Endothelial cell of umbilical vein (primary cell): ENCODE measurements at regions not wholly inside any gene's neighbourhood (a gene's known extent, or its start where the extent isn't known, plus 50 kb on each side); places are given as distances from the start of the nearest gene placed in this dataset.

Experiments used
- BruUV-seq: library from RNA; stranded (reverse); fragments of 400-500 nt; replicated peaks from 2 replicates; lab custom pipeline; 2021; lab: Mats Ljungman, UMichigan
- CTCF ChIA-PET: fragments of 300-600, 350-600 bp; sonication (Branson Sonifier 250); formaldehyde crosslinking; loops from one replicate; lab custom pipeline; 2021; ENCODE audit warnings: antibody characterized with exemption, inconsistent platforms; lab: Charles Lee
- POLR2A ChIA-PET: fragments of 300-600, 350-600 bp; sonication (Branson Sonifier 250); formaldehyde crosslinking; loops from one replicate; lab custom pipeline; 2021; ENCODE audit warnings: antibody characterized with exemption, inconsistent platforms; lab: Charles Lee
- DNase-seq: peaks from one replicate; pipeline ENCODE4 v3.0.0-alpha.2; 2011; ENCODE audit warnings: low read depth, low spot score
- FAIRE-seq: peaks from 2 replicates; lab custom pipeline; 2011; peaks lifted over from hg19 to GRCh38; lab: Jason Lieb, UNC
- H2AFZ ChIP-seq: 2 replicates; pipeline ENCODE4 v1.6.0; 2012; ENCODE audit warnings: low read depth, low read length, control low read depth, inconsistent platforms
- H3K27ac ChIP-seq: 2 replicates; pipeline ENCODE4 v1.5.1; 2011; ENCODE audit warnings: low read depth, mild to moderate bottlenecking, control low read depth, low read length, moderate library complexity; ENCODE audit not compliant: insufficient read depth
- H3K27me3 ChIP-seq, 2 experiments: 2 replicates each; pipeline versions ENCODE4 v1.6.0 to v1.6.1; 2011; ENCODE audit warnings: low read length in 2 of 2, mixed read lengths in 1 of 2; ENCODE audit not compliant: control insufficient read depth in 2 of 2, insufficient read depth in 2 of 2
- H3K36me3 ChIP-seq, 2 experiments: 2 replicates in 1 of 2; 3 replicates in 1 of 2; pipeline ENCODE4 v1.5.1; 2011; ENCODE audit warnings: low read length in 2 of 2, mild to moderate bottlenecking in 1 of 2, moderate library complexity in 1 of 2; ENCODE audit not compliant: control insufficient read depth in 2 of 2, insufficient read depth in 2 of 2; ENCODE audit errors: extremely low read depth in 1 of 2
- H3K4me1 ChIP-seq: 3 replicates; pipeline ENCODE4 v1.5.1; 2011; ENCODE audit warnings: mild to moderate bottlenecking, low read length; ENCODE audit not compliant: control insufficient read depth, insufficient read depth; ENCODE audit errors: extremely low read depth
- H3K4me2 ChIP-seq: 2 replicates; pipeline ENCODE4 v1.6.1; 2011; ENCODE audit warnings: low read length, control low read depth, mixed read lengths; ENCODE audit not compliant: insufficient read depth
- H3K4me3 ChIP-seq, 3 experiments: fragments of 200-600 bp in 1 of 3; sonication (generic), shearing (Covaris generic) in 1 of 3; replicated peaks in 1 of 3; 2 replicates each; pipeline ENCODE4 v1.5.1; 2011 to 2016; ENCODE audit warnings: control low read depth in 3 of 3, low read length in 3 of 3, mild to moderate bottlenecking in 2 of 3, inconsistent platforms in 1 of 3, low read depth in 1 of 3, moderate library complexity in 1 of 3; ENCODE audit not compliant: insufficient read depth in 1 of 3
- H3K79me2 ChIP-seq: 2 replicates; pipeline ENCODE4 v1.6.0; 2012; ENCODE audit warnings: low read length, inconsistent platforms; ENCODE audit not compliant: control insufficient read depth, insufficient read depth
- H3K9ac ChIP-seq: replicated peaks from 2 replicates; pipeline ENCODE3; 2011; ENCODE audit warnings: low read length, control low read depth; ENCODE audit not compliant: insufficient read depth; ENCODE audit errors: extremely low read depth
- H3K9me1 ChIP-seq: replicated peaks from 3 replicates; pipeline ENCODE4 v1.6.0; 2011; ENCODE audit warnings: mild to moderate bottlenecking, low read length; ENCODE audit not compliant: control insufficient read depth, insufficient read depth; ENCODE audit errors: extremely low read depth
- H3K9me3 ChIP-seq: replicated peaks from 2 replicates; pipeline ENCODE4 v1.5.1; 2012; ENCODE audit warnings: low read length, inconsistent platforms; ENCODE audit not compliant: control insufficient read depth, insufficient read depth
- H4K20me1 ChIP-seq: replicated peaks from 2 replicates; pipeline ENCODE3; 2011; ENCODE audit warnings: mild to moderate bottlenecking, low read length; ENCODE audit not compliant: control insufficient read depth, insufficient read depth; ENCODE audit errors: extremely low read depth
- EZH2 ChIP-seq: IDR thresholded peaks from 2 replicates; pipeline ENCODE4 v1.6.1; 2012; ENCODE audit warnings: borderline replicate concordance, low read depth, mild to moderate bottlenecking, moderate library complexity, low read length, inconsistent platforms; ENCODE audit not compliant: severe bottlenecking
- FOS ChIP-seq: IDR thresholded peaks from 2 replicates; pipeline ENCODE4 v1.6.1; 2011; ENCODE audit warnings: mild to moderate bottlenecking, low read length, moderate library complexity, borderline replicate concordance; ENCODE audit not compliant: insufficient read depth
- GATA2 ChIP-seq: IDR thresholded peaks from 2 replicates; pipeline ENCODE4 v1.7.0; 2011; ENCODE audit warnings: low read depth, mild to moderate bottlenecking, moderate library complexity, mixed read lengths, low read length; ENCODE audit not compliant: insufficient read length, insufficient read depth
- JUN ChIP-seq: IDR thresholded peaks from 2 replicates; pipeline ENCODE4 v1.6.1; 2011; ENCODE audit warnings: borderline replicate concordance, low read depth; ENCODE audit not compliant: insufficient read length, insufficient read depth
- MAX ChIP-seq: IDR thresholded peaks from 2 replicates; pipeline ENCODE4 v1.6.1; 2011; ENCODE audit not compliant: insufficient read depth, insufficient read length
- MYC ChIP-seq: IDR thresholded peaks from one replicate; pipeline ENCODE4 v1.6.1; 2011; ENCODE audit warnings: mild to moderate bottlenecking, low read depth, low read length
- POLR2A ChIP-seq: IDR thresholded peaks from 2 replicates; pipeline ENCODE4 v1.6.1; 2012; ENCODE audit warnings: low read depth, mild to moderate bottlenecking, control low read depth, low read length
- POLR2AphosphoS5 ChIP-seq: IDR thresholded peaks from 2 replicates; pipeline ENCODE4 v1.6.1; 2012; ENCODE audit warnings: low read depth, mild to moderate bottlenecking, control low read depth, low read length, moderate library complexity; ENCODE audit not compliant: insufficient read depth
- dilution Hi-C: fragments of 300-500 bp; cut with MboI; formaldehyde crosslinking; loops from one replicate; pipeline ENCODE4 v1.15.0; 2019; ENCODE audit warnings: low sequenced_read_pairs; ENCODE audit not compliant: extremely low pct_ligation_motif_present
- intact Hi-C: fragments of 100-400 bp; cut with micrococcal nuclease; formaldehyde crosslinking; loops from one replicate; pipeline ENCODE4 v1.10.0; 2022
- TF ChIP-seq, protein P1 (sequence below), 2 donors: IDR thresholded peaks; 1 replicate in 1 of 2; 2 replicates in 1 of 2; pipeline ENCODE4 v1.5.1; 2011; ENCODE audit warnings: low read length in 2 of 2, mild to moderate bottlenecking in 2 of 2, moderate library complexity in 2 of 2, control low read depth in 1 of 2, inconsistent platforms in 1 of 2, low read depth in 1 of 2; ENCODE audit not compliant: insufficient read depth in 1 of 2; ENCODE audit errors: extremely low read depth in 1 of 2

DNA sequence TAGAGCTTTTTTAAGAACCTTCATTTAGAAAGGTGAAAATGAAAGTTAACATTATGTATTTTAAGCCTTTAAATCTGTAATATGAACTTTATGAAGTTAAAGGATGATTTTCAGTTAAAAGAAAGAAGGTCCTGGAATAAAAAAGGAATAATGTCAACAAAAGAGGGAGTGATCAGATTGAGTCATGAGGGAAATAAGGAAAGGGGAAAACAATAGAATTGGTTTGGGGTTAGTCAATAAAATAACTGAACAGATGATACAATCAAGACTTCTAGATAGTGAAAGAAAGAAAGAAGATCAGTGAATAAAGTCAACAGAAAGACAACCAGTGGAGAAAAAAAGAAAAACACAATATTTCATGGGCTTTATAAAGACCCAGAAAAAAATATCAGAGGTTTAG lies 291.6 kb upstream of the ARSJ start:
- intact Hi-C loops (loop anchor here (5.0 to 10.0 kb wide), 2 partner anchors 194 to 296 kb away; partner anchors contain the start of gene ARSJ), dilution Hi-C loops (no loop called here)
- Histone ChIP-seq H3K4me2 (peak overlapping the region; percentile 82), H4K20me1 (no peaks in the 10 kb centered on the region), H3K9ac (peak overlapping the region; percentile 23), H3K36me3 (no peaks in the 10 kb centered on the region), H3K27ac (peak overlapping the region; percentile 47), H2AFZ (no peak overlapping the region), H3K79me2 (no peaks in the 10 kb centered on the region), H3K4me1 (peaks cover 23% of the 10 kb centered on the region), H3K9me3 (no peaks in the 10 kb centered on the region), H3K9me1 (no peaks in the 10 kb centered on the region), H3K27me3 (no peaks in the 10 kb centered on the region), H3K4me3 (no peak overlapping the region)
- ChIA-PET POLR2A (no interaction called here), CTCF (no interaction called here)
- DNase-seq (peak; percentile 42), FAIRE-seq (no peak)
- no TSS peak for BruUV-seq
- no peak for TF ChIP-seq EZH2
- TF ChIP-seq POLR2AphosphoS5: no peak
- peak; percentile 26 for TF ChIP-seq JUN
- TF ChIP-seq GATA2: peak; percentile 48
- no peak for TF ChIP-seq MAX
- TF ChIP-seq, protein P1, sequence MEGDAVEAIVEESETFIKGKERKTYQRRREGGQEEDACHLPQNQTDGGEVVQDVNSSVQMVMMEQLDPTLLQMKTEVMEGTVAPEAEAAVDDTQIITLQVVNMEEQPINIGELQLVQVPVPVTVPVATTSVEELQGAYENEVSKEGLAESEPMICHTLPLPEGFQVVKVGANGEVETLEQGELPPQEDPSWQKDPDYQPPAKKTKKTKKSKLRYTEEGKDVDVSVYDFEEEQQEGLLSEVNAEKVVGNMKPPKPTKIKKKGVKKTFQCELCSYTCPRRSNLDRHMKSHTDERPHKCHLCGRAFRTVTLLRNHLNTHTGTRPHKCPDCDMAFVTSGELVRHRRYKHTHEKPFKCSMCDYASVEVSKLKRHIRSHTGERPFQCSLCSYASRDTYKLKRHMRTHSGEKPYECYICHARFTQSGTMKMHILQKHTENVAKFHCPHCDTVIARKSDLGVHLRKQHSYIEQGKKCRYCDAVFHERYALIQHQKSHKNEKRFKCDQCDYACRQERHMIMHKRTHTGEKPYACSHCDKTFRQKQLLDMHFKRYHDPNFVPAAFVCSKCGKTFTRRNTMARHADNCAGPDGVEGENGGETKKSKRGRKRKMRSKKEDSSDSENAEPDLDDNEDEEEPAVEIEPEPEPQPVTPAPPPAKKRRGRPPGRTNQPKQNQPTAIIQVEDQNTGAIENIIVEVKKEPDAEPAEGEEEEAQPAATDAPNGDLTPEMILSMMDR (IDR thresholded peaks at IDR 0.05; ENCODE audit: extremely low read depth in 1 of 2, insufficient read depth in 1 of 2, low read depth in 1 of 2, low read length in 2 of 2): no peak
- peak; percentile 62 for TF ChIP-seq FOS
- TF ChIP-seq MYC: no peak
- TF ChIP-seq POLR2A: no peak
